OCI-LY7 (cell line): ENCODE measurements at regions not wholly inside any gene's neighbourhood (a gene's known extent, or its start where the extent isn't known, plus 50 kb on each side); places are given as distances from the start of the nearest gene placed in this dataset.

Experiments
- BruUV-seq: library from RNA; stranded (reverse); fragments of 400-500 nt; replicated peaks from 2 replicates; lab custom pipeline; 2021; lab: Mats Ljungman, UMichigan
- CTCF ChIA-PET: fragments of 300-600 bp; sonication (Branson Sonifier 250); formaldehyde crosslinking; loops from one replicate; lab custom pipeline; 2022; ENCODE audit warnings: antibody characterized with exemption; ENCODE audit not compliant: unreplicated experiment; lab: Charles Lee
- POLR2A ChIA-PET: fragments of 300-600 bp; sonication (Branson Sonifier 250); formaldehyde crosslinking; loops from one replicate; lab custom pipeline; 2022; ENCODE audit warnings: antibody characterized with exemption; lab: Charles Lee
- DNase-seq: peaks from one replicate; pipeline ENCODE4 v3.0.0-alpha.2; 2015; ENCODE audit warnings: low spot score
- H2AFZ ChIP-seq: fragments of 200-600 bp; sonication (generic), shearing (Covaris generic); 2 replicates; pipeline ENCODE4 v1.6.1; 2014; ENCODE audit warnings: mild to moderate bottlenecking, antibody characterized with exemption, low read length, moderate library complexity
- H3K27ac ChIP-seq: fragments of 200-600 bp; sonication (generic); 2 replicates; pipeline ENCODE4 v1.5.1; 2014; ENCODE audit warnings: mixed run types, low read depth, mild to moderate bottlenecking, moderate library complexity, low read length, inconsistent platforms; ENCODE audit not compliant: poor library complexity, severe bottlenecking
- H3K36me3 ChIP-seq: fragments of 200-600 bp; sonication (generic); 2 replicates; pipeline ENCODE4 v1.6.1; 2014; ENCODE audit warnings: mild to moderate bottlenecking, antibody characterized with exemption, low read length, moderate library complexity, mixed read lengths; ENCODE audit not compliant: insufficient read depth
- H3K4me1 ChIP-seq: fragments of 200-600 bp; sonication (generic); 2 replicates; pipeline ENCODE4 v1.5.1; 2014; ENCODE audit warnings: mild to moderate bottlenecking, low read length; ENCODE audit not compliant: insufficient read depth, poor library complexity, severe bottlenecking
- H3K4me2 ChIP-seq: fragments of 200-600 bp; sonication (generic); 2 replicates; pipeline ENCODE4 v1.6.1; 2014; ENCODE audit warnings: mild to moderate bottlenecking, low read length
- H3K4me3 ChIP-seq: fragments of 200-600 bp; sonication (generic); 2 replicates; pipeline ENCODE4 v1.5.1; 2014; ENCODE audit warnings: mild to moderate bottlenecking, low read depth, low read length; ENCODE audit not compliant: poor library complexity, severe bottlenecking
- H3K79me2 ChIP-seq: fragments of 200-600 bp; sonication (generic); 2 replicates; pipeline ENCODE4 v1.6.1; 2016; ENCODE audit warnings: low read depth, mild to moderate bottlenecking, low read length, moderate library complexity, mixed read lengths; ENCODE audit not compliant: insufficient read depth
- H3K9me2 ChIP-seq: fragments of 200-600 bp; sonication (generic); 2 replicates; pipeline ENCODE4 v1.6.1; 2016; ENCODE audit warnings: mild to moderate bottlenecking, low read length, mixed read lengths; ENCODE audit not compliant: insufficient read depth
- H3K9me3 ChIP-seq: fragments of 200-600 bp; sonication (generic); 2 replicates; pipeline ENCODE4 v1.6.1; 2014; ENCODE audit warnings: mild to moderate bottlenecking, mixed run types, low read length, mixed read lengths
- H4K20me1 ChIP-seq: fragments of 200-600 bp; sonication (generic); 2 replicates; pipeline ENCODE4 v1.6.1; 2014; ENCODE audit warnings: mild to moderate bottlenecking, antibody characterized with exemption, low read length, moderate library complexity, mixed read lengths; ENCODE audit not compliant: insufficient read depth
- EZH2phosphoT487 ChIP-seq: fragments of 200-600 bp; sonication (generic); IDR thresholded peaks from 2 replicates; pipeline ENCODE4 v1.6.1; 2018; ENCODE audit warnings: low read depth, borderline replicate concordance, mild to moderate bottlenecking, mixed run types, antibody characterized with exemption, low read length, moderate library complexity, mixed read lengths
- intact Hi-C: fragments of 100-400 bp; cut with micrococcal nuclease; formaldehyde crosslinking; loops from one replicate; pipeline ENCODE4 v1.10.0; 2022; ENCODE audit not compliant: unreplicated experiment
- TF ChIP-seq, protein P1 (sequence below): fragments of 200-600 bp; sonication (generic); conservative IDR thresholded peaks from 2 replicates; pipeline ENCODE4 v1.5.1; 2014; ENCODE audit warnings: mild to moderate bottlenecking, antibody characterized with exemption, low read length, moderate library complexity, mixed read lengths

DNA sequence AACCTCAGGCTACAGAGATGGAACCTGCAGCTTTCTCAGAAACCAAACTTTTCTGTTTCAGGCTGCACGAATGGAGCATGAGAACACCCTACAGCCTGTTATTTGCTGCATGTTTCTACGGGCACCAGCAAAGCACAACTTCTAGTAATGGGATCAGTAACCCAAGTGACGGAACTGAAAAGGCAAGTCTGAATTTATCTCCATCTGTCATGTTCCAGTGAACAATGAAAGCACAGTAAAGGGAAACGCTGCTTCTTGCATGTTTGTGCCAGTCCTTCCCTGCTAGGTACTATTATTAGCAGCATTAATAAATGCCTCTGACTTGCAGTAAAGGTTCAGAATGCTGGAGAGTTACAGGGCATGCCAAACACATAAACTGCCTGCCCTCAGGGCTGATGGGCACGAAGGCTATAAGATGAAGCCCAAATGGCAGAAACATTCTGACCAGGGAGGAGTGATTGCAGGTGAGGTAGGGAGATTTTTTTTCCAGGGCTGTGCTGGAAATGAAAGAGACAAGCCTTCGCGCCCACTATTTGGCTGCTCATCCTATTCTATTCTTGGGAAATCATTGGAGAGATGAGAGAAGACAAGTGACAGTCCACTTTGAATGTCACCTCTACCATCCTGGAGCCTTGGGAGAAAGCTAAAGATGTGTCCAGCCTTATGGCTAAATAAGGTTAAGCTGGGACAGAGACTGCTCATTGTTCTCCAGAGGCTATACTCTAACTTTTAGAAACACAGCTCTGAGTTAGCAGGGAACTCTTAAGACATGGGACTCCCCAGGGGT is 100.4 kb upstream of the PLXNC1 start:
- Histone ChIP-seq H3K36me3 (no peaks in the 10 kb centered on the region), H3K4me2 (no peak overlapping the region), H3K9me3 (no peaks in the 10 kb centered on the region), H2AFZ (no peak overlapping the region), H3K27ac (no peak overlapping the region), H3K4me1 (no peaks in the 10 kb centered on the region), H3K79me2 (no peaks in the 10 kb centered on the region), H3K9me2 (no peaks in the 10 kb centered on the region), H4K20me1 (no peaks in the 10 kb centered on the region), H3K4me3 (no peak overlapping the region)
- TF ChIP-seq EZH2phosphoT487, result no peak
- BruUV-seq, result no TSS peak
- ChIA-PET POLR2A (no interaction called here), CTCF (no interaction called here)
- intact Hi-C loops, result no loop called here
- no peak for DNase-seq

DNA sequence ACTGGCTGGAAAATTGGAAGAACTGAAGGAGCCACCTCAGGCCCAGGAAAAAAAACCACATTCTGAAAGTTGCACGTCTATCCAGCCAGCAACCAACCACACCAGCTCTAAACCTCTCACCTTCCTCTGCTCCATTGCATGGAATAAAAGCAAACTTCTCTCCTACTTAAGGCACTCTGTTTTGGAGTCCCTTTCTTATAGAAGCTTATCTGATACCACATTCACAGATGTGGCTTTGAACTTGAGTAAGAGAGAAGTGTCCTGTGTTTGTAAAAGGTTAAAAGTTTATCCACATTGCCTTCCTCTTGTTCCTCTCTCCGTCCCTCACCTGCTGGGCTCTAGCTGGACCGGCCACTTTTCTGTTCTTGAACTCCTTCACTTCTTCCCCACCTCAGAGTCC is 99.6 kb upstream of the PLXNC1 start:
- Histone ChIP-seq H3K9me3 (no peaks in the 10 kb centered on the region), H3K27ac (no peak overlapping the region), H4K20me1 (no peaks in the 10 kb centered on the region), H3K4me2 (no peak overlapping the region), H3K4me1 (no peaks in the 10 kb centered on the region), H2AFZ (no peak overlapping the region), H3K79me2 (no peaks in the 10 kb centered on the region), H3K4me3 (no peak overlapping the region), H3K36me3 (no peaks in the 10 kb centered on the region), H3K9me2 (no peaks in the 10 kb centered on the region)
- BruUV-seq, result no TSS peak
- DNase-seq, result no peak
- intact Hi-C loops, result no loop called here
- ChIA-PET CTCF (no interaction called here), POLR2A (interaction anchor here (0.7 kb wide), 1 partner anchor 168 kb away, joined by 3 read pairs; no protein-coding TSS in a partner anchor)
- no peak for TF ChIP-seq EZH2phosphoT487
- TF ChIP-seq, protein P1, sequence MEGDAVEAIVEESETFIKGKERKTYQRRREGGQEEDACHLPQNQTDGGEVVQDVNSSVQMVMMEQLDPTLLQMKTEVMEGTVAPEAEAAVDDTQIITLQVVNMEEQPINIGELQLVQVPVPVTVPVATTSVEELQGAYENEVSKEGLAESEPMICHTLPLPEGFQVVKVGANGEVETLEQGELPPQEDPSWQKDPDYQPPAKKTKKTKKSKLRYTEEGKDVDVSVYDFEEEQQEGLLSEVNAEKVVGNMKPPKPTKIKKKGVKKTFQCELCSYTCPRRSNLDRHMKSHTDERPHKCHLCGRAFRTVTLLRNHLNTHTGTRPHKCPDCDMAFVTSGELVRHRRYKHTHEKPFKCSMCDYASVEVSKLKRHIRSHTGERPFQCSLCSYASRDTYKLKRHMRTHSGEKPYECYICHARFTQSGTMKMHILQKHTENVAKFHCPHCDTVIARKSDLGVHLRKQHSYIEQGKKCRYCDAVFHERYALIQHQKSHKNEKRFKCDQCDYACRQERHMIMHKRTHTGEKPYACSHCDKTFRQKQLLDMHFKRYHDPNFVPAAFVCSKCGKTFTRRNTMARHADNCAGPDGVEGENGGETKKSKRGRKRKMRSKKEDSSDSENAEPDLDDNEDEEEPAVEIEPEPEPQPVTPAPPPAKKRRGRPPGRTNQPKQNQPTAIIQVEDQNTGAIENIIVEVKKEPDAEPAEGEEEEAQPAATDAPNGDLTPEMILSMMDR, result no peak

DNA sequence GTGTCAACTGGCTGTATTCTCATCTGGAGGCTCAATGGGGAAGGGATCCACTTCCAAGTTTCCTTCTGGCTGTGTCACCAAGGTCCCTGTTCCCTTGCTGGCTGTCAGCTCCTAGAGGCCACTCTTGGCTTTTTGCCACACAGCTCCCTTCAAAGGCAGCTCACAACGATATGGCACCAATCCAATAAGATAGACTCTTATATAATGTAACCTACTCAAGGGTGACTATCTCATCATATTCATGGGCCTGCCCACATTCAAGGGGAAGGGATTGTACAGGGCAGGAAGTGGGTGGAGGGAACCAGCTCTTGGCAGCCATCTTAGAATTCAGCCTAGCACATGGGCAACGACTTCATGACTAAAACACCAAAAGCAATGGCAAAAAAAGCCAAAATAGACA is 98.7 kb upstream of the PLXNC1 start:
- DNase-seq, result no peak
- ChIA-PET CTCF (no interaction called here), POLR2A (interaction anchor here (0.6 kb wide), 1 partner anchor 116 kb away, joined by 12 read pairs; no protein-coding TSS in a partner anchor)
- TF ChIP-seq, protein P1, result no peak
- Histone ChIP-seq H3K36me3 (no peaks in the 10 kb centered on the region), H3K4me2 (no peak overlapping the region), H4K20me1 (no peaks in the 10 kb centered on the region), H3K9me3 (no peaks in the 10 kb centered on the region), H2AFZ (no peak overlapping the region), H3K79me2 (no peaks in the 10 kb centered on the region), H3K9me2 (no peaks in the 10 kb centered on the region), H3K27ac (no peak overlapping the region), H3K4me1 (no peaks in the 10 kb centered on the region), H3K4me3 (no peak overlapping the region)
- intact Hi-C loops, result no loop called here
- BruUV-seq, result no TSS peak
